ENCODE measurements at regions not wholly inside any gene's neighbourhood (a gene's known extent, or its start where the extent isn't known, plus 50 kb on each side); places are given as distances from the start of the nearest gene placed in this dataset.
A peak's percentile ranks its signal among the peaks of the same experiment; 100 is the strongest.

- Histone ChIP-seq H2BK120ac (ENCODE audit: insufficient read depth, low read length, poor library complexity) (no peak overlapping the region), H3K79me2 (ENCODE audit: control insufficient read depth, insufficient read depth, low read length, poor library complexity) (no peaks in the 10 kb centered on the region), H3K27ac (ENCODE audit: low read depth, low read length) (no peak overlapping the region), H4K12ac (ENCODE audit: low read depth, low read length) (no peak overlapping the region), H2AFZ (ENCODE audit: insufficient read depth, low read length, poor library complexity) (no peak overlapping the region), H4K91ac (ENCODE audit: low read depth, low read length) (no peak overlapping the region), H3K9ac (ENCODE audit: low read length) (no peak overlapping the region), H2BK5ac (ENCODE audit: low read depth, low read length, poor library complexity) (no peak overlapping the region), H3K14ac (ENCODE audit: low read length) (no peak overlapping the region), H3K18ac (ENCODE audit: low read length) (no peak overlapping the region), H2BK12ac (ENCODE audit: low read length) (no peak overlapping the region), H3K27me3 (ENCODE audit: insufficient read depth, low read length) (no peaks in the 10 kb centered on the region), H3K36me3 (ENCODE audit: control insufficient read depth in 1 of 2, insufficient read depth in 2 of 2, low read length in 2 of 2) (no peaks in the 10 kb centered on the region), H3K4me2 (ENCODE audit: low read length) (no peak overlapping the region), H3K4me1 (ENCODE audit: control insufficient read depth in 1 of 2, insufficient read depth in 2 of 2, low read length in 2 of 2) (no peaks in the 10 kb centered on the region), H3K4me3 (ENCODE audit: low read depth, low read length) (no peak overlapping the region), H2AK5ac (ENCODE audit: low read length) (no peak overlapping the region), H3K23ac (ENCODE audit: low read length) (no peak overlapping the region), H3K4ac (ENCODE audit: low read depth, low read length) (no peak overlapping the region), H3K9me3 (ENCODE audit: insufficient read depth, low read depth, low read length) (no peaks in the 10 kb centered on the region), H4K8ac (ENCODE audit: low read depth, low read length) (no peak overlapping the region), H3K79me1 (ENCODE audit: low read length) (no peaks in the 10 kb centered on the region)
- WGBS (ENCODE audit: extremely low coverage, insufficient coverage, insufficient read length) = no CpG with 5 or more reads among the region's 5 CpGs
- DNase-seq = no peak
Measured at GRCh38 chrX:15915959-15916703, 61.5 kb upstream of the AP1S2 start.

- H3K4me3 ChIP-seq (ENCODE audit: low read depth, low read length) = no peak overlapping the region
- no peaks in the 10 kb centered on the region for H3K79me2 ChIP-seq (ENCODE audit: control insufficient read depth, insufficient read depth, low read length, poor library complexity)
- no peaks in the 10 kb centered on the region for H3K36me3 ChIP-seq (ENCODE audit: control insufficient read depth in 1 of 2, insufficient read depth in 2 of 2, low read length in 2 of 2)
- no peaks in the 10 kb centered on the region for H3K27me3 ChIP-seq (ENCODE audit: insufficient read depth, low read length)
- H2AK5ac ChIP-seq (ENCODE audit: low read length) = no peak overlapping the region
- no peak overlapping the region for H2BK5ac ChIP-seq (ENCODE audit: low read depth, low read length, poor library complexity)
- WGBS (ENCODE audit: extremely low coverage, insufficient coverage, insufficient read length) = no CpG with 5 or more reads among the region's 1 CpG
- no peak overlapping the region for H4K12ac ChIP-seq (ENCODE audit: low read depth, low read length)
- no peak overlapping the region for H4K91ac ChIP-seq (ENCODE audit: low read depth, low read length)
- no peak overlapping the region for H4K8ac ChIP-seq (ENCODE audit: low read depth, low read length)
- no peak overlapping the region for H2AFZ ChIP-seq (ENCODE audit: insufficient read depth, low read length, poor library complexity)
- H3K79me1 ChIP-seq (ENCODE audit: low read length) = no peaks in the 10 kb centered on the region
- no peak overlapping the region for H3K14ac ChIP-seq (ENCODE audit: low read length)
- no peak overlapping the region for H3K23ac ChIP-seq (ENCODE audit: low read length)
- H3K9ac ChIP-seq (ENCODE audit: low read length) = no peak overlapping the region
- no peak overlapping the region for H2BK120ac ChIP-seq (ENCODE audit: insufficient read depth, low read length, poor library complexity)
- no peak overlapping the region for H3K4me2 ChIP-seq (ENCODE audit: low read length)
- H3K18ac ChIP-seq (ENCODE audit: low read length) = no peak overlapping the region
- no peak overlapping the region for H2BK12ac ChIP-seq (ENCODE audit: low read length)
- H3K4ac ChIP-seq (ENCODE audit: low read depth, low read length) = no peak overlapping the region
- H3K27ac ChIP-seq (ENCODE audit: low read depth, low read length) = no peak overlapping the region
- no peaks in the 10 kb centered on the region for H3K4me1 ChIP-seq (ENCODE audit: control insufficient read depth in 1 of 2, insufficient read depth in 2 of 2, low read length in 2 of 2)
- no peak for DNase-seq
- no peaks in the 10 kb centered on the region for H3K9me3 ChIP-seq (ENCODE audit: insufficient read depth, low read depth, low read length)
Measured at GRCh38 chrX:15914486-15914885, 59.9 kb upstream of the AP1S2 start.

- Histone ChIP-seq H2AK5ac (ENCODE audit: low read length) (no peak overlapping the region), H3K79me2 (ENCODE audit: control insufficient read depth, insufficient read depth, low read length, poor library complexity) (no peaks in the 10 kb centered on the region), H2BK12ac (ENCODE audit: low read length) (no peak overlapping the region), H4K8ac (ENCODE audit: low read depth, low read length) (no peak overlapping the region), H4K12ac (ENCODE audit: low read depth, low read length) (no peak overlapping the region), H2AFZ (ENCODE audit: insufficient read depth, low read length, poor library complexity) (no peak overlapping the region), H3K4me3 (ENCODE audit: low read depth, low read length) (no peak overlapping the region), H3K4me1 (ENCODE audit: control insufficient read depth in 1 of 2, insufficient read depth in 2 of 2, low read length in 2 of 2) (no peaks in the 10 kb centered on the region), H2BK120ac (ENCODE audit: insufficient read depth, low read length, poor library complexity) (no peak overlapping the region), H3K27ac (ENCODE audit: low read depth, low read length) (no peak overlapping the region), H3K23ac (ENCODE audit: low read length) (no peak overlapping the region), H3K27me3 (ENCODE audit: insufficient read depth, low read length) (no peaks in the 10 kb centered on the region), H3K36me3 (ENCODE audit: control insufficient read depth in 1 of 2, insufficient read depth in 2 of 2, low read length in 2 of 2) (no peaks in the 10 kb centered on the region), H4K91ac (ENCODE audit: low read depth, low read length) (no peak overlapping the region), H2BK5ac (ENCODE audit: low read depth, low read length, poor library complexity) (no peak overlapping the region), H3K79me1 (ENCODE audit: low read length) (no peaks in the 10 kb centered on the region), H3K9ac (ENCODE audit: low read length) (no peak overlapping the region), H3K18ac (ENCODE audit: low read length) (no peak overlapping the region), H3K4ac (ENCODE audit: low read depth, low read length) (no peak overlapping the region), H3K9me3 (ENCODE audit: insufficient read depth, low read depth, low read length) (no peaks in the 10 kb centered on the region), H3K4me2 (ENCODE audit: low read length) (no peak overlapping the region), H3K14ac (ENCODE audit: low read length) (no peak overlapping the region)
- no peak for DNase-seq
- WGBS (ENCODE audit: extremely low coverage, insufficient coverage, insufficient read length) = no CpG with 5 or more reads among the region's 1 CpG
Measured at GRCh38 chrX:15913146-15913545, 58.5 kb upstream of the AP1S2 start.

- H3K9me3 ChIP-seq (ENCODE audit: insufficient read depth, low read depth, low read length) = no peaks in the 10 kb centered on the region
- no peak overlapping the region for H2AFZ ChIP-seq (ENCODE audit: insufficient read depth, low read length, poor library complexity)
- no peaks in the 10 kb centered on the region for H3K79me1 ChIP-seq (ENCODE audit: low read length)
- H4K8ac ChIP-seq (ENCODE audit: low read depth, low read length) = no peak overlapping the region
- no peak overlapping the region for H3K4me3 ChIP-seq (ENCODE audit: low read depth, low read length)
- no peak overlapping the region for H3K27ac ChIP-seq (ENCODE audit: low read depth, low read length)
- peak; percentile 2 to 38 for DNase-seq
- H3K36me3 ChIP-seq (ENCODE audit: control insufficient read depth in 1 of 2, insufficient read depth in 2 of 2, low read length in 2 of 2) = no peaks in the 10 kb centered on the region
- no peak overlapping the region for H3K4me2 ChIP-seq (ENCODE audit: low read length)
- no peak overlapping the region for H3K18ac ChIP-seq (ENCODE audit: low read length)
- no peak overlapping the region for H4K91ac ChIP-seq (ENCODE audit: low read depth, low read length)
- H3K27me3 ChIP-seq (ENCODE audit: insufficient read depth, low read length) = no peaks in the 10 kb centered on the region
- H2BK5ac ChIP-seq (ENCODE audit: low read depth, low read length, poor library complexity) = no peak overlapping the region
- no peak overlapping the region for H3K4ac ChIP-seq (ENCODE audit: low read depth, low read length)
- H3K4me1 ChIP-seq (ENCODE audit: control insufficient read depth in 1 of 2, insufficient read depth in 2 of 2, low read length in 2 of 2) = no peaks in the 10 kb centered on the region
- no peaks in the 10 kb centered on the region for H3K79me2 ChIP-seq (ENCODE audit: control insufficient read depth, insufficient read depth, low read length, poor library complexity)
- H3K23ac ChIP-seq (ENCODE audit: low read length) = no peak overlapping the region
- no peak overlapping the region for H2BK12ac ChIP-seq (ENCODE audit: low read length)
- H2BK120ac ChIP-seq (ENCODE audit: insufficient read depth, low read length, poor library complexity) = no peak overlapping the region
- no peak overlapping the region for H4K12ac ChIP-seq (ENCODE audit: low read depth, low read length)
- H3K9ac ChIP-seq (ENCODE audit: low read length) = no peak overlapping the region
- WGBS (ENCODE audit: extremely low coverage, insufficient coverage, insufficient read length) = no CpG with 5 or more reads among the region's 4 CpGs
- no peak overlapping the region for H2AK5ac ChIP-seq (ENCODE audit: low read length)
- H3K14ac ChIP-seq (ENCODE audit: low read length) = no peak overlapping the region
Measured at GRCh38 chrX:15911734-15912550, 57.3 kb upstream of the AP1S2 start.

Measured in trophoblast cell (in vitro differentiated cells and primary cell).